Transverse colon (tissue), 4 donors: ENCODE measurements at regions not wholly inside any gene's neighbourhood (a gene's known extent, or its start where the extent isn't known, plus 50 kb on each side); places are given as distances from the start of the nearest gene placed in this dataset.

Source experiments
- DNase-seq: peaks from one replicate; pipeline ENCODE4 v3.0.0-alpha.2; 2019
- H3K27ac ChIP-seq, 4 donors: fragments of 200-600 bp; sonication (generic); 2 replicates each; pipeline ENCODE4 v1.5.1; 2016 to 2018; ENCODE audit warnings: inconsistent platforms in 4 of 4
- H3K27me3 ChIP-seq: fragments of 200-600 bp; sonication (generic); 2 replicates; pipeline ENCODE4 v1.5.1; 2017; ENCODE audit warnings: inconsistent platforms
- H3K36me3 ChIP-seq, 4 donors: fragments of 200-600 bp; sonication (generic); 2 replicates each; pipeline ENCODE4 v1.5.1; 2017 to 2019; ENCODE audit warnings: inconsistent platforms in 4 of 4
- H3K4me1 ChIP-seq, 4 donors: fragments of 200-600 bp; sonication (generic); 2 replicates each; pipeline ENCODE4 v1.5.1; 2017 to 2020; ENCODE audit warnings: inconsistent platforms in 4 of 4
- H3K4me3 ChIP-seq, 4 donors: fragments of 200-600 bp; sonication (generic); 1 replicate in 1 of 4; 2 replicates in 3 of 4; pipeline versions ENCODE4 v1.5.1 to v1.6.1; 2017 to 2019; ENCODE audit warnings: inconsistent platforms in 4 of 4
- H3K9me3 ChIP-seq, 2 donors: fragments of 200-600 bp; sonication (generic); 2 replicates each; pipeline ENCODE4 v1.5.1; 2017 to 2019; ENCODE audit warnings: inconsistent platforms in 2 of 2
- EP300 ChIP-seq: sonication (generic); formaldehyde crosslinking; IDR thresholded peaks from one replicate; pipeline ENCODE4 v1.6.1; 2017; ENCODE audit warnings: antibody characterized with exemption, low read depth
- POLR2A ChIP-seq: fragments of 450-650 bp; IDR thresholded peaks from one replicate; pipeline ENCODE4 v1.6.1; 2016; ENCODE audit warnings: antibody characterized with exemption, mild to moderate bottlenecking, moderate library complexity
- POLR2AphosphoS5 ChIP-seq, 3 donors: sonication (generic); formaldehyde crosslinking; IDR thresholded peaks; one replicate each; pipeline ENCODE4 v1.6.1; 2016; ENCODE audit warnings: antibody characterized with exemption in 3 of 3
- WGBS, 2 donors: methylation state at CpG; one replicate each; pipeline ENCODE4 v1.1.5; 2018; ENCODE audit warnings: low coverage in 1 of 2; 5-methylcytosine and 5-hydroxymethylcytosine counted together
- in situ Hi-C, 4 donors: fragments of 200-750 bp; cut with MboI; loops; one replicate each; pipeline versions ENCODE4 v1.15.0 to v1.15.1; 2017; ENCODE audit warnings: low sequenced_read_pairs in 3 of 4, low pct_ligation_motif_present in 1 of 4, low pct_unique_long_range_greater_than_20kb in 1 of 4
- intact Hi-C: fragments of 100-400 bp; cut with DNase I; formaldehyde crosslinking; loops from one replicate; pipeline ENCODE4 v1.15.1; 2023; ENCODE audit warnings: low total_unique reads
- TF ChIP-seq, protein P1 (sequence below), 5 experiments: fragments of 200-600 bp in 3 of 5; fragments of 450-650 bp in 2 of 5; sonication (generic) in 3 of 5; IDR thresholded peaks; 1 replicate in 2 of 5; 2 replicates in 3 of 5; pipeline ENCODE4 v1.5.1; 2016 to 2017; ENCODE audit warnings: antibody characterized with exemption in 5 of 5, inconsistent platforms in 3 of 5, mild to moderate bottlenecking in 2 of 5, moderate library complexity in 1 of 5

DNA sequence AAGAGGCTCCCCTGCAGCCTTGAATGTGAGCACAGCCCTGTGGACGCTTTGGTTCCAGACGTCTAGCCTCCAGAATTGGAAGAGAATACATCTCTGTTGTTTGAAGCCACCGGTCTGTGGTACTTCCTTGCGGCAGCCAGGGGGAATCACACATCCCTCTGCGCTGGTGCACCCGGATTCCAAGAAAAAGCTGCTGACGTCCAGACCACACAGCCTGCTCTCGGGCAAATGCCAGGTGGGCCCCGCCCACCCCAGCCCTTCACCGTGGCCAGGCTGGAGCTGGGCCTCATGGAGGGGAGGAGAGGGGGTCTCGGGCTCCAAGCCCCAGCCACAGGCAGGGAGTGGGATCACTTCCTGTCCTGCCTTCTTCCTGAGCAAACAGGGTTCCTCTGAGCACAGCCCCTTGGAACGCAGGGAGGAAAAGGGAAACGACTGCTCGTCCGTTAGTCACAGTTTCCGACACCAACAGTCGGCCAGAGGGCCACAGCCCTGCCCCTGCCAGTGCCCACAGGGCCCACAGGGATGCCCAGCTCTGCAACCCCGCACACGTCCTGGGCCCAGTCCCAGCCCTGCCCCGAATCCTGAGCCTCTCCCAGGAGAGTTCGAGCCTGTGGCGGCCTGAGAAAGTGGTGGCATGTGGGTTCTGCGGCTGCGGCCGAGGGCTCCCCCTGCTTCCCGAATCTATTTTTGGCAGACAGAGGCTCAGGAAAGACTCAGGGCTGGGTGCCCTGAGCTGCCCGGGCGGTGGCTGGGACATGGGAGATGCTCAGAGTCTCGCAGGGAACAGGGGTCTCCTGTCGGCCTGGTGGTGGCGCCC is 85.3 kb downstream of the RFLNA start:
- H3K27ac ChIP-seq, result peak overlapping the region; percentile 76 to 88 (median 84)
- peaks cover 27 to 36% (median 31%) of the 10 kb centered on the region in 4 donors for H3K4me1 ChIP-seq
- TF ChIP-seq POLR2A (no peak), POLR2AphosphoS5 (IDR thresholded peaks at IDR 0.05) (peak; percentile 47 to 60 (median 51))
- TF ChIP-seq, protein P1, sequence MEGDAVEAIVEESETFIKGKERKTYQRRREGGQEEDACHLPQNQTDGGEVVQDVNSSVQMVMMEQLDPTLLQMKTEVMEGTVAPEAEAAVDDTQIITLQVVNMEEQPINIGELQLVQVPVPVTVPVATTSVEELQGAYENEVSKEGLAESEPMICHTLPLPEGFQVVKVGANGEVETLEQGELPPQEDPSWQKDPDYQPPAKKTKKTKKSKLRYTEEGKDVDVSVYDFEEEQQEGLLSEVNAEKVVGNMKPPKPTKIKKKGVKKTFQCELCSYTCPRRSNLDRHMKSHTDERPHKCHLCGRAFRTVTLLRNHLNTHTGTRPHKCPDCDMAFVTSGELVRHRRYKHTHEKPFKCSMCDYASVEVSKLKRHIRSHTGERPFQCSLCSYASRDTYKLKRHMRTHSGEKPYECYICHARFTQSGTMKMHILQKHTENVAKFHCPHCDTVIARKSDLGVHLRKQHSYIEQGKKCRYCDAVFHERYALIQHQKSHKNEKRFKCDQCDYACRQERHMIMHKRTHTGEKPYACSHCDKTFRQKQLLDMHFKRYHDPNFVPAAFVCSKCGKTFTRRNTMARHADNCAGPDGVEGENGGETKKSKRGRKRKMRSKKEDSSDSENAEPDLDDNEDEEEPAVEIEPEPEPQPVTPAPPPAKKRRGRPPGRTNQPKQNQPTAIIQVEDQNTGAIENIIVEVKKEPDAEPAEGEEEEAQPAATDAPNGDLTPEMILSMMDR (IDR thresholded peaks at IDR 0.05), result peak; percentile 33 to 62 (median 48)
- H3K4me3 ChIP-seq, result no peak overlapping the region
- H3K27me3 ChIP-seq, result no peaks in the 10 kb centered on the region
- peaks cover 0 to 11% (median 0%) of the 10 kb centered on the region in 4 donors for H3K36me3 ChIP-seq
- H3K9me3 ChIP-seq, result no peaks in the 10 kb centered on the region
- in situ Hi-C loops, result loop anchor here in 1 of 4 donors (25.0 kb wide), 1 partner anchor 382 kb away; no protein-coding TSS in a partner anchor
- peak; percentile 46 for DNase-seq
- intact Hi-C loops, result no loop called here
- 67% methylated on average over 25 of the region's 31 CpGs; no CpG with 5 or more reads in 1 of the 2 donors for WGBS, 2 donors

DNA sequence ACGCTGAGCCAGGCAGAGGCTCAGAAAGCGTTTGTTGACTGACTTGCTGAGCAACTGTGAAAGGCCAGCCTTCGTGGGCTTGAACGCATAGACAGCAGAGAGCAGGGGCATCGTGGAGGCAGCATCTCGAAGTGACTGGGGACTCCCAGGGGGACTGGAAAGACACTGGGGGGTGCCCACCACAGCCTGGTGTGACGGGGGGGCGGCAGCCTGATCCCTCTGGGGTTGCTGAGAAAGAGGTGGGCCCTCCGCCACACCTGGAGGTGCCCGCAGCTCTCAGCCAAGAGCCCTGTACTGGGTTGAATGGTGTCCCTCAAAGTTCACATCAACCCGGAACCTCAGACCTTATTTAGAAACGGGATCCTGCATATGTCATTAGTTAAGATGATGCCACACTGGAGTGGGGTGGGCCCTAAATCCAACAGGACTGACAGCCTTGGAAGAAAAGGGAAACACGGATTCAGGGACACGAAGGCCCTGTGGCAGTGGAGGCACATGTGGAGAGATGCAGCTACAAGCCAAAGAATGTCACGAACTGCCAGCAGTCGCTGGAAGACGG is 84.6 kb downstream of the RFLNA start:
- Histone ChIP-seq H3K36me3 (peaks cover 0 to 9% (median 0%) of the 10 kb centered on the region in 4 donors), H3K9me3 (no peaks in the 10 kb centered on the region)

DNA sequence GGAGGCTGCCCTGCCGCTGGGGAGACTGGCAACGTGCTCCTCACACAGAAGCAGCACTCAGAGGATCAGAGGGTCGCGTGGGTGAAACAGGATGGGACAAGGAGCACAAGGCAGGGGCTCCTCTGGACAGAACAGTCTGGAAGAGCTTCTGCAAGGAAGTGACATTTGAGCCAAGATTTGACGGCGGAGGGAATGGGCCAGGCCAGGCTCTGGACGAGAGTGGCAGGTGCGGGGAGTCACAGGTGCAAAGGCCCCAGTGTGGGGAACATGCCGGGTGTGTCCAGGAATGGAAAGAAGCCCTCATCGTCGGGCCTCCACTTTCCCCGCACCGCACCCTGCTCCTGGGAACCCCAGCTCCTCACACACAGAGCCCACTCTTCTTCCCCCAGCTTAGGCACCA is 84.0 kb downstream of the RFLNA start:
- TF ChIP-seq POLR2AphosphoS5 (IDR thresholded peaks at IDR 0.05) (no peak), POLR2A (no peak), EP300 (no peak)
- TF ChIP-seq, protein P1 (IDR thresholded peaks at IDR 0.05), result no peak
- Histone ChIP-seq H3K36me3 (peaks cover 0 to 9% (median 0%) of the 10 kb centered on the region in 4 donors), H3K27ac (peak overlapping the region; percentile 76 to 88 (median 84)), H3K4me3 (no peak overlapping the region), H3K4me1 (peaks cover 27 to 36% (median 31%) of the 10 kb centered on the region in 4 donors), H3K9me3 (no peaks in the 10 kb centered on the region), H3K27me3 (no peaks in the 10 kb centered on the region)
- intact Hi-C loops, result no loop called here
- WGBS, 2 donors, result 57 to 87% methylated on average over 3 to 13 of the region's 13 CpGs
- no peak for DNase-seq
- in situ Hi-C loops, result loop anchor here in 1 of 4 donors (25.0 kb wide), 1 partner anchor 383 kb away; no protein-coding TSS in a partner anchor

More for the DNA sequence above, 84.6 kb downstream of the RFLNA start:
- WGBS, 2 donors, result 84% methylated on average over 16 of the region's 17 CpGs; no CpG with 5 or more reads in 1 of the 2 donors
- peaks cover 27 to 36% (median 31%) of the 10 kb centered on the region in 4 donors for H3K4me1 ChIP-seq
- no peak overlapping the region for H3K4me3 ChIP-seq
- in situ Hi-C loops (loop anchor here in 1 of 4 donors (25.0 kb wide), 1 partner anchor 383 kb away; no protein-coding TSS in a partner anchor), intact Hi-C loops (no loop called here)
- H3K27me3 ChIP-seq, result no peaks in the 10 kb centered on the region
- peak overlapping the region; percentile 76 to 88 (median 84) for H3K27ac ChIP-seq
- TF ChIP-seq POLR2A (no peak), POLR2AphosphoS5 (IDR thresholded peaks at IDR 0.05) (no peak), EP300 (no peak)
- TF ChIP-seq, protein P1 (IDR thresholded peaks at IDR 0.05), result no peak
- DNase-seq, result no peak

DNA sequence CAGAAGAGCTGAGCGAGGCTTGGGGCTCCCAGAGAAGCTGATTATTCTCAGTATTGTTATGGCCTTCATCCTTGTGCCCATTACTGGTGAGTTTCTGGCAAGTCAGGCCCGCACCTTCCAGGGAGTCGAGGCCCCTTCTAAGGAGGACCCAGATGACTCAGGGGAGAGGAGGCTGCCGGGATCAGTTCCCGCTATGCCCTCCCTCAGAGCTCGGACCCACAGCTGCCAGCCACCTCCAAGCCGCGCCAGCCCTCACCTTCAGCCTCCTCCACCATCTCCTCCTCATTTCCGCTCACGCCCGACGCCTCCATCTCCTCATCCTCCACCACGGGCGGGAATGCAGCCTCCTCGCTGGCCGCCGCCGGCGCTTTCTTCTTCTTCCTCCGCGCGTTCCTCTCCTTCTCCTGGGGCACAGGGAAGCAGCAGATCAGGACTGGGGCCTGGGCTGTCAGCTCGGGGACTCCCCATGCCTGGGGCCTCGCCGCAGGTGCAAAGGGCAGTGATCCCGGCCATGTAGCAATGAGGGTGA is 83.2 kb downstream of the RFLNA start:
- Histone ChIP-seq H3K36me3 (peaks cover 0 to 9% (median 0%) of the 10 kb centered on the region in 4 donors), H3K27me3 (no peaks in the 10 kb centered on the region), H3K4me1 (peaks cover 27 to 36% (median 31%) of the 10 kb centered on the region in 4 donors), H3K4me3 (no peak overlapping the region), H3K27ac (peak overlapping the region in 1 of 4 donors; percentile 83), H3K9me3 (no peaks in the 10 kb centered on the region)
- WGBS, 2 donors, result 93 to 100% methylated on average over 2 to 26 of the region's 26 CpGs
- TF ChIP-seq POLR2A, result no peak
- no peak for TF ChIP-seq EP300
- TF ChIP-seq, protein P1 (IDR thresholded peaks at IDR 0.05), result no peak
- TF ChIP-seq POLR2AphosphoS5 (IDR thresholded peaks at IDR 0.05), result no peak
- intact Hi-C loops, result no loop called here
- in situ Hi-C loops, result loop anchor here in 1 of 4 donors (25.0 kb wide), 1 partner anchor 384 kb away; no protein-coding TSS in a partner anchor
- DNase-seq, result no peak
